ENCODE measurements at regions not wholly inside any gene's neighbourhood (a gene's known extent, or its start where the extent isn't known, plus 50 kb on each side); places are given as distances from the start of the nearest gene placed in this dataset.

DNA sequence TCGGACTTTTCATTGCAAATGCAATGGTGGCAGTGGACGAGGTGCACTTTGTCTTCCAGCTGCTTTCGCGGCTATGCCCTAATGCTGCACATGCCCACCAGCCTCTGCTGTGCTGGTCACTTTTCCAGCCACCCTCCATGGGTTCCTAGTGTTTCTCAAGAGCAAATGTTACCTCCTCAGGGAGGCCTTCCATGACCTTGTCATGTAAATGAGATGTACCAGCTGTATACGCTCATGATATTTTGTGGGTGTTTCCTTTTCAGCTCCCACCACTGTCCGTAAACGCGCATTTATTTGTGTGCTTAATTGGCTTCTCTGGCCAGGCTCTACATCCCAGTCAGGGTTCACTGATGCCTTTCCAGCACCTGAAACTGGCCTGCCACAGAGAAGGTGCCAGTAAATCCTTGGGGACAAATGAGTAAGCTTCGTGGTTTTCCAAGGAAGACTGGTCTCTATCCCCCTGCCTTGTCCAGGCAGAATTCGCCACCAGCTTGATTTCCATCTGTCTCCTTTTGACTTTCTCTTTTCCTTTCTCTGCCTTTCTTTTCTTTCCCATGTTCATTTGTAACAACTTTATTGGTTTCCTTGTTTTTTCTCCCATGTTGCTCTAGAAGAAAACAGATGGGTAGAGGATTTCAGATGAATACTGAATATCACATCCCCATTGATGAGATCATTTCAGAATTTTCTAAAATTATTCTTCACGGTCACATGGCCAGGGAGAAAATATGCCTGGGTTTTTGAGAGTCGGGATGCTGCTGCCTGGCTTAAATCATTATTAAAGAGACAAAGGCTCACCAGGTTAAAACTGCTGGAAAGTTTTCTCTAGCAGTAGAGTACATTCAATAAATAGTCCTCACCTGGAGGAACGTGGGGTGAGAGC lies 82.5 kb downstream of the CHST2 start:
- Histone ChIP-seq H3K9me3 (no peaks in the 10 kb centered on the region), H3K4me3 (no peak overlapping the region), H3K36me3 (no peaks in the 10 kb centered on the region), H3K27ac (replicated peaks in 1 of 4) (no peak overlapping the region), H3K4me1 (no peaks in the 10 kb centered on the region), H3K27me3 (no peaks in the 10 kb centered on the region)
- WGBS = 80% methylated on average over 13 of the region's 13 CpGs
- DNase-seq (ENCODE audit: extremely low spot score) = no peak
- intact Hi-C loops (cut with DNase I) = no loop called here
- TF ChIP-seq POLR2AphosphoS5 (IDR thresholded peaks at IDR 0.05) (no peak), EP300 (IDR thresholded peaks at IDR 0.05) (no peak), POLR2A (IDR thresholded peaks at IDR 0.05; ENCODE audit: low read depth) (no peak)
- TF ChIP-seq, protein P1, sequence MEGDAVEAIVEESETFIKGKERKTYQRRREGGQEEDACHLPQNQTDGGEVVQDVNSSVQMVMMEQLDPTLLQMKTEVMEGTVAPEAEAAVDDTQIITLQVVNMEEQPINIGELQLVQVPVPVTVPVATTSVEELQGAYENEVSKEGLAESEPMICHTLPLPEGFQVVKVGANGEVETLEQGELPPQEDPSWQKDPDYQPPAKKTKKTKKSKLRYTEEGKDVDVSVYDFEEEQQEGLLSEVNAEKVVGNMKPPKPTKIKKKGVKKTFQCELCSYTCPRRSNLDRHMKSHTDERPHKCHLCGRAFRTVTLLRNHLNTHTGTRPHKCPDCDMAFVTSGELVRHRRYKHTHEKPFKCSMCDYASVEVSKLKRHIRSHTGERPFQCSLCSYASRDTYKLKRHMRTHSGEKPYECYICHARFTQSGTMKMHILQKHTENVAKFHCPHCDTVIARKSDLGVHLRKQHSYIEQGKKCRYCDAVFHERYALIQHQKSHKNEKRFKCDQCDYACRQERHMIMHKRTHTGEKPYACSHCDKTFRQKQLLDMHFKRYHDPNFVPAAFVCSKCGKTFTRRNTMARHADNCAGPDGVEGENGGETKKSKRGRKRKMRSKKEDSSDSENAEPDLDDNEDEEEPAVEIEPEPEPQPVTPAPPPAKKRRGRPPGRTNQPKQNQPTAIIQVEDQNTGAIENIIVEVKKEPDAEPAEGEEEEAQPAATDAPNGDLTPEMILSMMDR (IDR thresholded peaks at IDR 0.05) = no peak

DNA sequence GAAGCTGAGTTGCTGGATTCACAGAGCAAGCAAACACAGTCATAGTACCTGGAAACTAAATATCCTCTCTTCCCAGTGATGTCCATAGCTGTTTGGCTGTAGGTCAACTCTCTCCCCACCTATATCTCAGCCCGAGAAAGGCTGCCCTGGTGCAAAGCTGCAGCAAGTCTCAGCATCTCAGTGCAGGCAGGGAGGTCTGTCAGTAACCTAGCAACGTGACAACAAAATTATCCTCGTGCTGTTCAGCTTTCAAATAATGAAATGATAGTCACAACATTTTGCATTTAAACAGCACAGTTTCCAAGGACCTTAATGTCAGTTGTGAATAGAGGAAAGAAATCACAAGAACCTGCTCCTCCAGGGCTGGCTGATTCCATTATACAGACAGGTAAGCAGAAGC lies 83.6 kb downstream of the CHST2 start:
- Histone ChIP-seq H3K27me3 (no peaks in the 10 kb centered on the region), H3K4me1 (no peaks in the 10 kb centered on the region), H3K36me3 (no peaks in the 10 kb centered on the region), H3K27ac (replicated peaks in 1 of 4) (no peak overlapping the region), H3K4me3 (no peak overlapping the region), H3K9me3 (no peaks in the 10 kb centered on the region)
- DNase-seq (ENCODE audit: extremely low spot score) = no peak
- WGBS = 39% methylated on average over 3 of the region's 3 CpGs
- intact Hi-C loops (cut with DNase I) = no loop called here
- no peak for TF ChIP-seq EP300 (IDR thresholded peaks at IDR 0.05)
- no peak for TF ChIP-seq POLR2AphosphoS5 (IDR thresholded peaks at IDR 0.05)
- TF ChIP-seq, protein P1 (IDR thresholded peaks at IDR 0.05) = no peak
- TF ChIP-seq POLR2A (IDR thresholded peaks at IDR 0.05; ENCODE audit: low read depth) = no peak

DNA sequence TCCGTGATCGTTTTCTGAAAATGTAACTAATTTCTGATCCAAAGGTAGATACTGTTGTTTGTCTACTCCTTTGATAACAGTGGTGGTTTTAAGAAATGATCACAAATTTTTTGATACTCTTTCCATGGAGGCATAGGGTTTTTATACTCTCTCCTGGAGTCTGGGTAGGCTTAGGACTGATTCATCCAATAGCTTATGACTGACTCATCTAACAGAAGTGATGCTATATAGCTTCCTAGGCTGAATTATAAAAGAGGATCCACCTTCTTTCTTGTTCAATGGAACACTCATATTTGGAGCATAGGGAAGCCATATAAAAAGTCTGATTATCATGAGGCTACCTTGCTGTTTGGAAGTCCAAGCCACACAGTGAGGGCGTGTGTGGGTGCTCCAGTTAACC lies 84.3 kb downstream of the CHST2 start:
- WGBS = 94% methylated on average over 3 of the region's 3 CpGs
- DNase-seq (ENCODE audit: extremely low spot score) = no peak
- Histone ChIP-seq H3K4me1 (no peaks in the 10 kb centered on the region), H3K27me3 (no peaks in the 10 kb centered on the region), H3K9me3 (no peaks in the 10 kb centered on the region), H3K4me3 (no peak overlapping the region), H3K27ac (replicated peaks in 1 of 4) (no peak overlapping the region), H3K36me3 (no peaks in the 10 kb centered on the region)
- intact Hi-C loops (cut with DNase I) = no loop called here
- no peak for TF ChIP-seq POLR2AphosphoS5 (IDR thresholded peaks at IDR 0.05)
- no peak for TF ChIP-seq POLR2A (IDR thresholded peaks at IDR 0.05; ENCODE audit: low read depth)
- TF ChIP-seq, protein P1 (IDR thresholded peaks at IDR 0.05) = no peak
- TF ChIP-seq EP300 (IDR thresholded peaks at IDR 0.05) = no peak

DNA sequence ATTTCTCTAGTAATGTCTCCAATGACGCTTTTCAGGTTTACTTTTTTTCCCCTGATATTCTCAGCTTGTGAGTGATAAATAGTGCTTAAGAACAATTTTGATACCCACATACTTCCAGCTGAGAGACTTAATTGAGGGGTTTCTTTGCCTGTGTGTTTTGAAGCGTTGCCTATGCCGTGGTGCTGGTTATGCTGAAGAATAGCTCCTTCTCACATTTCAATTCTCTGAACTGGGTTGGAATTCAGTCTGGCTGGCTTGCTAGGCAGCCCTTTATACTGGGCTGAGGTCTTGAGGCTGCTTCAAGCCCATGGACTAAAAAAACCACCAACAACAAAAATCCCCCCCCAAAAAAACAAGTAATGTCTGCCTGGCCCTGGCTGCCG lies 87.4 kb downstream of the CHST2 start:
- H3K4me1 ChIP-seq = no peaks in the 10 kb centered on the region
- no peak overlapping the region for H3K4me3 ChIP-seq
- no peak overlapping the region for H3K27ac ChIP-seq (replicated peaks in 1 of 4)
- H3K27me3 ChIP-seq = no peaks in the 10 kb centered on the region
- TF ChIP-seq, protein P1 (IDR thresholded peaks at IDR 0.05) = no peak
- TF ChIP-seq POLR2A (IDR thresholded peaks at IDR 0.05; ENCODE audit: low read depth) = no peak
- no peak for TF ChIP-seq EP300 (IDR thresholded peaks at IDR 0.05)
- TF ChIP-seq POLR2AphosphoS5 (IDR thresholded peaks at IDR 0.05) = no peak
- intact Hi-C loops (cut with DNase I) = no loop called here
- DNase-seq (ENCODE audit: extremely low spot score) = no peak
- H3K36me3 ChIP-seq = no peaks in the 10 kb centered on the region
- no peaks in the 10 kb centered on the region for H3K9me3 ChIP-seq
- 92% methylated on average over 4 of the region's 4 CpGs for WGBS
